H1 (cell line): ENCODE measurements at regions not wholly inside any gene's neighbourhood (a gene's known extent, or its start where the extent isn't known, plus 50 kb on each side); places are given as distances from the start of the nearest gene placed in this dataset.

Source experiments
- CTCF ChIA-PET: fragments of 300-600 bp; sonication (Branson Sonifier 250); formaldehyde crosslinking; loops from one replicate; lab custom pipeline; 2021; ENCODE audit not compliant: partially characterized antibody; lab: Charles Lee
- POLR2A ChIA-PET: fragments of 300-600 bp; sonication (Branson Sonifier 250); formaldehyde crosslinking; loops from one replicate; lab custom pipeline; 2021; ENCODE audit warnings: inconsistent platforms; ENCODE audit not compliant: partially characterized antibody; lab: Charles Lee
- DNase-seq, 2 experiments: peaks; one replicate each; pipeline versions ENCODE4 v3.0.0 to v3.0.0-alpha.2; 2010 to 2022; ENCODE audit warnings: low spot score in 2 of 2, low read depth in 1 of 2, mixed read lengths in 1 of 2
- FAIRE-seq: peaks from 2 replicates; lab custom pipeline; 2011; peaks lifted over from hg19 to GRCh38; lab: Jason Lieb, UNC
- H2AFZ ChIP-seq: 2 replicates; pipeline ENCODE4 v1.8.1; 2012; ENCODE audit warnings: low read length, inconsistent platforms
- H2AK5ac ChIP-seq: 2 replicates; pipeline ENCODE4 v1.6.1; 2013; ENCODE audit warnings: low read depth, low read length
- H2BK120ac ChIP-seq: replicated peaks from 2 replicates; pipeline ENCODE3; 2013; ENCODE audit warnings: low read depth, low read length, inconsistent platforms
- H2BK12ac ChIP-seq: 2 replicates; pipeline ENCODE4 v1.6.1; 2013; ENCODE audit warnings: low read depth, low read length
- H2BK15ac ChIP-seq: 2 replicates; pipeline ENCODE4 v1.6.1; 2013; ENCODE audit warnings: low read length
- H2BK20ac ChIP-seq: 2 replicates; pipeline ENCODE4 v1.6.1; 2013; ENCODE audit warnings: low read length
- H2BK5ac ChIP-seq: 2 replicates; pipeline ENCODE4 v1.6.1; 2013; ENCODE audit warnings: low read depth, low read length
- H3K14ac ChIP-seq: 2 replicates; pipeline ENCODE4 v1.6.1; 2013; ENCODE audit warnings: inconsistent platforms; ENCODE audit not compliant: insufficient read length
- H3K18ac ChIP-seq: 2 replicates; pipeline ENCODE4 v1.6.1; 2013; ENCODE audit warnings: low read length; ENCODE audit errors: extremely low read depth
- H3K23ac ChIP-seq: 2 replicates; pipeline ENCODE4 v1.6.1; 2013; ENCODE audit warnings: inconsistent platforms; ENCODE audit not compliant: insufficient read length
- H3K23me2 ChIP-seq: 2 replicates; pipeline ENCODE4 v1.6.1; 2013; ENCODE audit warnings: low read depth, low read length
- H3K27ac ChIP-seq: 2 replicates; pipeline ENCODE4 v1.6.1; 2011; ENCODE audit warnings: low read depth, low read length, inconsistent platforms
- H3K27me3 ChIP-seq, 4 experiments: replicated peaks in 1 of 4; 1 replicate in 1 of 4; 2 replicates in 3 of 4; pipeline versions ENCODE4 v1.6.1 to v1.8.1; 2011 to 2013; ENCODE audit warnings: low read length in 3 of 4, mild to moderate bottlenecking in 3 of 4, inconsistent platforms in 2 of 4, mixed read lengths in 2 of 4, moderate library complexity in 1 of 4; ENCODE audit not compliant: control insufficient read depth in 3 of 4, insufficient read depth in 3 of 4; ENCODE audit errors: extremely low read depth in 1 of 4
- H3K36me3 ChIP-seq, 4 experiments: 2 replicates each; pipeline versions ENCODE4 v1.6.1 to v1.8.1; 2011 to 2013; ENCODE audit warnings: mild to moderate bottlenecking in 4 of 4, low read length in 3 of 4, moderate library complexity in 2 of 4, control low read depth in 1 of 4, inconsistent platforms in 1 of 4; ENCODE audit not compliant: insufficient read depth in 4 of 4, control insufficient read depth in 2 of 4
- H3K4ac ChIP-seq: replicated peaks from 2 replicates; pipeline ENCODE3; 2013; ENCODE audit warnings: low read length, low read depth, mixed read lengths, inconsistent platforms; ENCODE audit not compliant: insufficient read length
- H3K4me1 ChIP-seq, 4 experiments: replicated peaks in 1 of 4; 1 replicate in 1 of 4; 2 replicates in 3 of 4; pipeline versions ENCODE4 v1.6.1 to v1.8.1; 2011 to 2013; ENCODE audit warnings: low read length in 3 of 4, inconsistent platforms in 2 of 4, mixed read lengths in 1 of 4; ENCODE audit not compliant: insufficient read depth in 4 of 4, control insufficient read depth in 3 of 4
- H3K4me2 ChIP-seq, 2 experiments: 2 replicates each; pipeline versions ENCODE4 v1.6.1 to v1.8.1; 2011 to 2013; ENCODE audit warnings: low read depth in 2 of 2, low read length in 2 of 2, control low read depth in 1 of 2, inconsistent platforms in 1 of 2, mild to moderate bottlenecking in 1 of 2; ENCODE audit not compliant: insufficient read depth in 1 of 2
- H3K4me3 ChIP-seq, 4 experiments: fragments of 200-600, 300-600 bp in 1 of 4; sonication (generic), shearing (Covaris generic), sonication (Bioruptor Twin) in 1 of 4; 2 replicates each; pipeline versions ENCODE4 v1.5.1 to v1.8.1; 2011 to 2016; ENCODE audit warnings: low read length in 4 of 4, low read depth in 3 of 4, control low read depth in 2 of 4, inconsistent platforms in 2 of 4, mild to moderate bottlenecking in 2 of 4, mixed read lengths in 1 of 4, moderate library complexity in 1 of 4; ENCODE audit not compliant: insufficient read depth in 2 of 4; ENCODE audit errors: extremely low read depth in 1 of 4
- H3K56ac ChIP-seq: replicated peaks from 2 replicates; pipeline ENCODE3; 2013; ENCODE audit warnings: low read depth, mild to moderate bottlenecking, mixed read lengths, low read length, inconsistent platforms; ENCODE audit not compliant: insufficient read length
- H3K79me1 ChIP-seq: 2 replicates; pipeline ENCODE4 v1.6.1; 2013; ENCODE audit warnings: low read depth, low read length, control low read depth
- H3K79me2 ChIP-seq, 2 experiments: 2 replicates each; pipeline versions ENCODE4 v1.6.1 to v1.8.1; 2012 to 2013; ENCODE audit warnings: low read length in 2 of 2, mild to moderate bottlenecking in 2 of 2, inconsistent platforms in 1 of 2; ENCODE audit not compliant: insufficient read depth in 2 of 2, control insufficient read depth in 1 of 2
- H3K9ac ChIP-seq, 4 experiments: replicated peaks in 1 of 4; 1 replicate in 1 of 4; 2 replicates in 3 of 4; pipeline versions ENCODE4 v1.6.1 to v1.8.1; 2011 to 2013; ENCODE audit warnings: low read depth in 3 of 4, low read length in 3 of 4, control low read depth in 2 of 4, mild to moderate bottlenecking in 2 of 4, moderate library complexity in 2 of 4, inconsistent platforms in 1 of 4; ENCODE audit errors: extremely low read depth in 1 of 4
- H3K9me3 ChIP-seq, 2 experiments: 2 replicates each; pipeline versions ENCODE4 v1.6.1 to v1.8.1; 2012 to 2013; ENCODE audit warnings: mild to moderate bottlenecking in 2 of 2, moderate library complexity in 2 of 2, control low read depth in 1 of 2, inconsistent platforms in 1 of 2, low read depth in 1 of 2, low read length in 1 of 2, mixed read lengths in 1 of 2; ENCODE audit not compliant: insufficient read depth in 2 of 2
- H4K20me1 ChIP-seq, 2 experiments: replicated peaks in 1 of 2; 2 replicates each; pipeline versions ENCODE3 to v1.8.1; 2011 to 2013; ENCODE audit warnings: inconsistent platforms in 2 of 2, low read length in 2 of 2, mild to moderate bottlenecking in 1 of 2; ENCODE audit not compliant: insufficient read depth in 2 of 2, control insufficient read depth in 1 of 2
- H4K5ac ChIP-seq: 2 replicates; pipeline ENCODE4 v1.6.1; 2013; ENCODE audit warnings: low read length, low read depth, mixed read lengths, inconsistent platforms; ENCODE audit not compliant: insufficient read length
- H4K8ac ChIP-seq: 2 replicates; pipeline ENCODE4 v1.8.0; 2013; ENCODE audit warnings: mild to moderate bottlenecking, moderate library complexity, low read length, inconsistent platforms; ENCODE audit not compliant: insufficient read depth; ENCODE audit errors: extremely low read depth
- H4K91ac ChIP-seq: replicated peaks from 2 replicates; pipeline ENCODE3; 2013; ENCODE audit warnings: low read length, mixed read lengths, inconsistent platforms; ENCODE audit not compliant: insufficient read length
- CBX5 ChIP-seq: fragments of 300-800, 300-1000 bp; sonication (generic); IDR thresholded peaks from 2 replicates; pipeline ENCODE4 v1.7.1; 2016; ENCODE audit warnings: antibody characterized with exemption, low read length, low read depth
- CTBP2 ChIP-seq: IDR thresholded peaks from 2 replicates; pipeline ENCODE4 v1.7.0; 2011; ENCODE audit warnings: borderline replicate concordance, mild to moderate bottlenecking, moderate library complexity, mixed read lengths, low read length; ENCODE audit not compliant: insufficient read depth, insufficient read length
- JUN ChIP-seq: IDR thresholded peaks from 2 replicates; pipeline ENCODE4 v1.6.1; 2011; ENCODE audit warnings: low read depth, mild to moderate bottlenecking, improper control_type of control experiment, low read length
- NANOG ChIP-seq: IDR thresholded peaks from 2 replicates; pipeline ENCODE4 v1.6.1; 2011; ENCODE audit warnings: low read length, low read depth, mild to moderate bottlenecking, inconsistent platforms; ENCODE audit not compliant: insufficient read depth, poor library complexity, severe bottlenecking
- POLR2A ChIP-seq, 2 experiments: IDR thresholded peaks; 1 replicate in 1 of 2; 2 replicates in 1 of 2; pipeline ENCODE4 v1.6.1; 2011; ENCODE audit warnings: low read depth in 2 of 2, low read length in 2 of 2, mild to moderate bottlenecking in 2 of 2; ENCODE audit errors: control extremely low read depth in 1 of 2
- RAD21 ChIP-seq, 2 experiments: IDR thresholded peaks in 1 of 2; conservative IDR thresholded peaks in 1 of 2; 2 replicates each; pipeline ENCODE4 v1.6.1; 2011; ENCODE audit warnings: low read depth in 2 of 2, low read length in 2 of 2, improper control_type of control experiment in 1 of 2, inconsistent platforms in 1 of 2, mild to moderate bottlenecking in 1 of 2, moderate library complexity in 1 of 2
- RFX5 ChIP-seq: IDR thresholded peaks from 2 replicates; pipeline ENCODE4 v1.6.1; 2011; ENCODE audit warnings: low read depth, low read length, improper control_type of control experiment, borderline replicate concordance
- ZNF274 ChIP-seq: IDR thresholded peaks from 2 replicates; pipeline ENCODE4 v1.7.0; 2012; ENCODE audit warnings: low read length, borderline replicate concordance; ENCODE audit errors: extremely low read depth
- WGBS, 2 experiments: shearing (Covaris generic) in 1 of 2; methylation state at CpG; one replicate each; pipeline versions ENCODE4 v1.1.6 to v1.1.7; 2013 to 2015; ENCODE audit warnings: low lambda C conversion rate in 2 of 2, mixed read lengths in 2 of 2, inconsistent platforms in 1 of 2, low coverage in 1 of 2, missing lambda C conversion rate in 1 of 2; ENCODE audit not compliant: insufficient replicate concordance in 2 of 2, insufficient coverage in 1 of 2, insufficient read length in 1 of 2; ENCODE audit errors: extremely low coverage in 1 of 2, missing lambda C conversion rate in 1 of 2; 5-methylcytosine and 5-hydroxymethylcytosine counted together

- H4K91ac ChIP-seq: no peak overlapping the region
- no peaks in the 10 kb centered on the region for H4K20me1 ChIP-seq
- DNase-seq (no peak), FAIRE-seq (no peak)
- H3K18ac ChIP-seq: no peak overlapping the region
- no peak overlapping the region for H3K14ac ChIP-seq
- no peak overlapping the region for H3K56ac ChIP-seq
- H3K36me3 ChIP-seq: no peaks in the 10 kb centered on the region
- H2BK5ac ChIP-seq: no peak overlapping the region
- H3K4me2 ChIP-seq: no peak overlapping the region
- H3K27ac ChIP-seq: no peak overlapping the region
- H4K8ac ChIP-seq: no peak overlapping the region
- H3K4ac ChIP-seq: no peak overlapping the region
- H3K9ac ChIP-seq: no peak overlapping the region
- no peaks in the 10 kb centered on the region for H3K79me1 ChIP-seq
- H3K4me1 ChIP-seq: no peaks in the 10 kb centered on the region; a peak in 2 of 7 replicates
- H3K4me3 ChIP-seq: no peak overlapping the region
- no peak overlapping the region for H2AFZ ChIP-seq
- no peak overlapping the region for H2AK5ac ChIP-seq
- WGBS, 2 experiments: 91% methylated on average over 1 of the region's 1 CpG; no CpG with 5 or more reads in 1 of the 2 experiments
- no peak overlapping the region for H3K23ac ChIP-seq
- POLR2A ChIA-PET: no interaction called here
- H3K79me2 ChIP-seq: no peaks in the 10 kb centered on the region
- H4K5ac ChIP-seq: no peak overlapping the region
- H3K9me3 ChIP-seq: no peaks in the 10 kb centered on the region
- no peak overlapping the region for H2BK12ac ChIP-seq
- CTCF ChIA-PET: interaction anchor here (1.0 kb wide), 1 partner anchor 21 kb away, joined by 3 read pairs; no protein-coding TSS in a partner anchor
- H2BK20ac ChIP-seq: no peak overlapping the region
- no peak overlapping the region for H2BK15ac ChIP-seq
- TF ChIP-seq RFX5 (no peak), JUN (no peak), ZNF274 (no peak), POLR2A (IDR thresholded peaks at IDR 0.05; ENCODE audit: control extremely low read depth in 1 of 2, low read depth in 2 of 2, low read length in 2 of 2) (no peak), RAD21 (IDR thresholded peaks at IDR 0.05 in 1 of 2, conservative IDR thresholded peaks at IDR 0.05 in 1 of 2; ENCODE audit: low read depth in 2 of 2, low read length in 2 of 2) (no peak), NANOG (no peak), CTBP2 (no peak), CBX5 (no peak)
- H3K27me3 ChIP-seq: peaks cover 0 to 1% (median 0%) of the 10 kb centered on the region in 4 experiments; a peak in 2 of 7 replicates
- H3K23me2 ChIP-seq: no peaks in the 10 kb centered on the region
- H2BK120ac ChIP-seq: no peak overlapping the region
These were observed 486.0 kb upstream of the CFAP20DC start for GRCh38 chr3:59535791-59536221.
